ENCODE measurements at regions not wholly inside any gene's neighbourhood (a gene's known extent, or its start where the extent isn't known, plus 50 kb on each side); places are given as distances from the start of the nearest gene placed in this dataset.

GRCh38 chr2:105519516-105519915 lies 120.7 kb upstream of the FHL2 start (continued):
- TF ChIP-seq IRF2 (CRISPR knock-in tag; IDR thresholded peaks at IDR 0.05; ENCODE audit: borderline replicate concordance, low read depth): no peak

GRCh38 chr2:105518897-105519296 lies 120.0 kb upstream of the FHL2 start:
- TF ChIP-seq FOXJ3 (CRISPR knock-in tag; IDR thresholded peaks at IDR 0.05; ENCODE audit: borderline replicate concordance) (no peak), ATF6 (CRISPR knock-in tag; IDR thresholded peaks at IDR 0.05) (no peak)
- TF ChIP-seq, protein P1, sequence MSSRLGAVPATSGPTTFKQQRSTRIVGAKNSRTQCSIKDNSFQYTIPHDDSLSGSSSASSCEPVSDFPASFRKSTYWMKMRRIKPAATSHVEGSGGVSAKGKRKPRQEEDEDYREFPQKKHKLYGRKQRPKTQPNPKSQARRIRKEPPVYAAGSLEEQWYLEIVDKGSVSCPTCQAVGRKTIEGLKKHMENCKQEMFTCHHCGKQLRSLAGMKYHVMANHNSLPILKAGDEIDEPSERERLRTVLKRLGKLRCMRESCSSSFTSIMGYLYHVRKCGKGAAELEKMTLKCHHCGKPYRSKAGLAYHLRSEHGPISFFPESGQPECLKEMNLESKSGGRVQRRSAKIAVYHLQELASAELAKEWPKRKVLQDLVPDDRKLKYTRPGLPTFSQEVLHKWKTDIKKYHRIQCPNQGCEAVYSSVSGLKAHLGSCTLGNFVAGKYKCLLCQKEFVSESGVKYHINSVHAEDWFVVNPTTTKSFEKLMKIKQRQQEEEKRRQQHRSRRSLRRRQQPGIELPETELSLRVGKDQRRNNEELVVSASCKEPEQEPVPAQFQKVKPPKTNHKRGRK (CRISPR knock-in tag; IDR thresholded peaks at IDR 0.05; ENCODE audit: borderline replicate concordance): no peak
- ATAC-seq (peak; percentile 53), DNase-seq (ENCODE audit: low spot score) (no peak)
- H3K27ac Mint-ChIP-seq: no peak overlapping the region
- H3K27me3 Mint-ChIP-seq (ENCODE audit: low read depth): no peaks in the 10 kb centered on the region
- ChIA-PET POLR2A (interaction anchor here (1.2 kb wide), 1 partner anchor 135 kb away, joined by 3 read pairs; no protein-coding TSS in a partner anchor), CTCF (interaction anchor here (1.0 to 1.4 kb wide), 3 partner anchors 112 to 231 kb away, joined by 3 read pairs; no protein-coding TSS in a partner anchor)
- no peak overlapping the region for H3K4me3 Mint-ChIP-seq
- H3K9me3 Mint-ChIP-seq: no peaks in the 10 kb centered on the region
- no peaks in the 10 kb centered on the region for H3K36me3 Mint-ChIP-seq
- no peaks in the 10 kb centered on the region for H3K4me1 Mint-ChIP-seq

DNA sequence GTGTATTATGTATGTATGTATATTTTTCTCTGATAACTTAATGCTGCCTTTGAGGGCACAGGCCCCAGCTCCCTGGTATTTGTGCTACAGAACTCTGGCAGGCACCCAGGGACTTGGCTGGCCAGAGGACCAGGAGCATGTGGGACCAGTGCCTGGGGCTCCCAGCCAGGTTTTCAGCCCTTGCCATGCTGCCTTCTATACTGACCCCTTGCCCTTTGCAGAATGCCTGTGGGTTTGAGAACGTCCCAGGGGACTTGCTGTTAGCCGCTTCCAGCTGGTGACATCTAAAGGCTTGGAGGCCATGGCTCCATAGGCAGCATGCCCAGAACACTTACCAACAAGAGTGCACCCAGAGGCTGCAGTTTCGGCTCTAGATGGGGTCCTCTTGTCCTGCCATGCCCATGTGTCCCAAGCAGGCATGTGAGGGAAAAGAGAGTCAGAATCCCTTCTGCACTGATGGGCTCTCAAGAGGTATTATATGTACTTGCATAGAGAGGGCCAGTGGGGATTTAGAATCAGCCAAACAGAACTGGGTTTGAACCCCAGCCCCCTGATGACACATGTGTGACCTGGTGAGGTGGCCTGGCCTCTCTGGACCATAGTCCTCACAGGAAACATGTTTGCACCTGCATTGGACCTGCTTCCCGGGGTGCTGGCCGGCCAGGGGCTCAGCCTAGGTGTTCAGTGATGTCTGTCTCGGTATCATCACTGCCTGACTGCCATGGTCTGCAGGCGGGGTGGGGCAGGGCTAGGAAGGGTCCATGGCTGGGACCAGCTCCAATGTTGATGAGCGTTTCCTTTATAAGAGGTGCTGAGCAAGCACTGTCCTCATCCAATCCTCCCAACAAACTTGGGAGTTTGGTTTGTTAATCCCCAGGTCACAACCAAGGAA lies 119.2 kb upstream of the FHL2 start:
- no peak for TF ChIP-seq ZNF232 (CRISPR knock-in tag; IDR thresholded peaks at IDR 0.05)
- no peak for TF ChIP-seq ZNF423 (CRISPR knock-in tag; IDR thresholded peaks at IDR 0.05)
- TF ChIP-seq, protein P2, sequence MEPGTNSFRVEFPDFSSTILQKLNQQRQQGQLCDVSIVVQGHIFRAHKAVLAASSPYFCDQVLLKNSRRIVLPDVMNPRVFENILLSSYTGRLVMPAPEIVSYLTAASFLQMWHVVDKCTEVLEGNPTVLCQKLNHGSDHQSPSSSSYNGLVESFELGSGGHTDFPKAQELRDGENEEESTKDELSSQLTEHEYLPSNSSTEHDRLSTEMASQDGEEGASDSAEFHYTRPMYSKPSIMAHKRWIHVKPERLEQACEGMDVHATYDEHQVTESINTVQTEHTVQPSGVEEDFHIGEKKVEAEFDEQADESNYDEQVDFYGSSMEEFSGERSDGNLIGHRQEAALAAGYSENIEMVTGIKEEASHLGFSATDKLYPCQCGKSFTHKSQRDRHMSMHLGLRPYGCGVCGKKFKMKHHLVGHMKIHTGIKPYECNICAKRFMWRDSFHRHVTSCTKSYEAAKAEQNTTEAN (CRISPR knock-in tag; IDR thresholded peaks at IDR 0.05): no peak
- no peak for TF ChIP-seq ELF4 (CRISPR knock-in tag; IDR thresholded peaks at IDR 0.05; ENCODE audit: low read depth)
- Mint-ChIP-seq H3K9me3 (no peaks in the 10 kb centered on the region), H3K27ac (no peak overlapping the region), H3K36me3 (no peaks in the 10 kb centered on the region), H3K4me3 (no peak overlapping the region), H3K27me3 (ENCODE audit: low read depth) (no peaks in the 10 kb centered on the region), H3K4me1 (no peaks in the 10 kb centered on the region)
- ATAC-seq (no peak), DNase-seq (ENCODE audit: low spot score) (no peak)
- ChIA-PET CTCF (interaction anchor here (1.0 to 1.4 kb wide), 2 partner anchors 111 to 230 kb away, joined by 3 read pairs; no protein-coding TSS in a partner anchor), POLR2A (interaction anchor here (0.6 to 1.2 kb wide), 2 partner anchors 123 to 134 kb away, joined by 3 read pairs; no protein-coding TSS in a partner anchor)

DNA sequence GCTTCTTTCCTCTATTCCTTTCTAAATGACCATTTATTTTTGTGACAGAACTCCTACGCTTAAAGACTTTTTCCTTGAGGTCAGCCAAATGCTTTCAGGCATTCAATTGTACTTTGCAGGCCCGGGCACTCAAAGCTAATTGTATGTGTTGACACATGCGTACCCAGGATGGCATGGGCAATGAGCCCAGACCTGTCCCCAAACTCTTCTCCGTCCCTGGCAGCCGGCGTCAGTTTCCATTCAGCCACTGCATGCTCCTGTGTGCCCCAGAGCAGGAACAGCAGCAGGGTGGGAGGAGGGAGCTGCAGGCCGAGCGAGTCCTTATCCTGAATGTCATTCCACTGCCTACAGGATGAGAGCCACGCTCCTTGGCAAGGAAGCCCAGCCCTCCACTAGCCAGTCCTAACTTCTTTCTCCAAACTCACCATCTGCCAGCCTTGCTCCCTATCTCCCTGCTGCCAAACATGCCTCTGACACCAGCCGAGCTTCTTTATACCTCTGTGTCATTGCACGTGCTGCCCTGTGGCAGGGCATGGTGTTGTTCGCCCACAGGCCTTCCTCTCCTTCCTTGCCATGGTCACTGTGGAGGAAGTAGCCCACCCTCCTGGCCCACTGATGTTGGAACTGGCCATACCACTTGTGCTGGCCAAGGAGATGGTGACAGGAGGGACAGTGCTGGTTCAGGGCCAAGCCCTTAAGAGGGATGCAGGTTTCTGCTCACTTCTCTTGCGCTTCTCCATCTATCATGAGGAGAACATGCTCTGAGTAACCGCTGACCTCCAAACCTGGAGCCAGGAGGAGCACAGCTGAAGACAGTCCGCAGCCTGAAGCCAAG lies 116.9 kb upstream of the FHL2 start:
- POLR2A ChIA-PET: no interaction called here
- ATAC-seq (peak; percentile 28; the same call in 1 of the 2 replicates), DNase-seq (ENCODE audit: low spot score) (no peak)
- Mint-ChIP-seq H3K4me1 (no peaks in the 10 kb centered on the region), H3K4me3 (no peak overlapping the region), H3K9me3 (no peaks in the 10 kb centered on the region), H3K27me3 (ENCODE audit: low read depth) (peaks cover 3% of the 10 kb centered on the region; the same call in 1 of the 2 replicates), H3K27ac (no peak overlapping the region), H3K36me3 (no peaks in the 10 kb centered on the region)
- CTCF ChIA-PET: interaction anchor here (1.0 kb wide), 1 partner anchor 147 kb away, joined by 3 read pairs; no protein-coding TSS in a partner anchor
- TF ChIP-seq RORB (CRISPR knock-in tag; IDR thresholded peaks at IDR 0.05) (no peak), ZNF138 (CRISPR knock-in tag; conservative IDR thresholded peaks at IDR 0.05) (no peak), CREM (CRISPR knock-in tag; IDR thresholded peaks at IDR 0.05) (no peak), ZNF232 (CRISPR knock-in tag; IDR thresholded peaks at IDR 0.05) (no peak)
- TF ChIP-seq, protein P3, sequence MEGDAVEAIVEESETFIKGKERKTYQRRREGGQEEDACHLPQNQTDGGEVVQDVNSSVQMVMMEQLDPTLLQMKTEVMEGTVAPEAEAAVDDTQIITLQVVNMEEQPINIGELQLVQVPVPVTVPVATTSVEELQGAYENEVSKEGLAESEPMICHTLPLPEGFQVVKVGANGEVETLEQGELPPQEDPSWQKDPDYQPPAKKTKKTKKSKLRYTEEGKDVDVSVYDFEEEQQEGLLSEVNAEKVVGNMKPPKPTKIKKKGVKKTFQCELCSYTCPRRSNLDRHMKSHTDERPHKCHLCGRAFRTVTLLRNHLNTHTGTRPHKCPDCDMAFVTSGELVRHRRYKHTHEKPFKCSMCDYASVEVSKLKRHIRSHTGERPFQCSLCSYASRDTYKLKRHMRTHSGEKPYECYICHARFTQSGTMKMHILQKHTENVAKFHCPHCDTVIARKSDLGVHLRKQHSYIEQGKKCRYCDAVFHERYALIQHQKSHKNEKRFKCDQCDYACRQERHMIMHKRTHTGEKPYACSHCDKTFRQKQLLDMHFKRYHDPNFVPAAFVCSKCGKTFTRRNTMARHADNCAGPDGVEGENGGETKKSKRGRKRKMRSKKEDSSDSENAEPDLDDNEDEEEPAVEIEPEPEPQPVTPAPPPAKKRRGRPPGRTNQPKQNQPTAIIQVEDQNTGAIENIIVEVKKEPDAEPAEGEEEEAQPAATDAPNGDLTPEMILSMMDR (IDR thresholded peaks at IDR 0.05): no peak
- TF ChIP-seq, protein P4, sequence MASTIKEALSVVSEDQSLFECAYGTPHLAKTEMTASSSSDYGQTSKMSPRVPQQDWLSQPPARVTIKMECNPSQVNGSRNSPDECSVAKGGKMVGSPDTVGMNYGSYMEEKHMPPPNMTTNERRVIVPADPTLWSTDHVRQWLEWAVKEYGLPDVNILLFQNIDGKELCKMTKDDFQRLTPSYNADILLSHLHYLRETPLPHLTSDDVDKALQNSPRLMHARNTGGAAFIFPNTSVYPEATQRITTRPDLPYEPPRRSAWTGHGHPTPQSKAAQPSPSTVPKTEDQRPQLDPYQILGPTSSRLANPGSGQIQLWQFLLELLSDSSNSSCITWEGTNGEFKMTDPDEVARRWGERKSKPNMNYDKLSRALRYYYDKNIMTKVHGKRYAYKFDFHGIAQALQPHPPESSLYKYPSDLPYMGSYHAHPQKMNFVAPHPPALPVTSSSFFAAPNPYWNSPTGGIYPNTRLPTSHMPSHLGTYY (CRISPR knock-in tag; IDR thresholded peaks at IDR 0.05): no peak
- TF ChIP-seq, protein P5, sequence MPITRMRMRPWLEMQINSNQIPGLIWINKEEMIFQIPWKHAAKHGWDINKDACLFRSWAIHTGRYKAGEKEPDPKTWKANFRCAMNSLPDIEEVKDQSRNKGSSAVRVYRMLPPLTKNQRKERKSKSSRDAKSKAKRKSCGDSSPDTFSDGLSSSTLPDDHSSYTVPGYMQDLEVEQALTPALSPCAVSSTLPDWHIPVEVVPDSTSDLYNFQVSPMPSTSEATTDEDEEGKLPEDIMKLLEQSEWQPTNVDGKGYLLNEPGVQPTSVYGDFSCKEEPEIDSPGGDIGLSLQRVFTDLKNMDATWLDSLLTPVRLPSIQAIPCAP (CRISPR knock-in tag; IDR thresholded peaks at IDR 0.05): no peak

Data from WTC11 (cell line).